ENCODE measurements at regions not wholly inside any gene's neighbourhood (a gene's known extent, or its start where the extent isn't known, plus 50 kb on each side); places are given as distances from the start of the nearest gene placed in this dataset.

- Histone ChIP-seq H3K9me3 (peaks cover 11% of the 10 kb centered on the region), H3K4me1 (no peaks in the 10 kb centered on the region), H3K36me3 (ENCODE audit: insufficient read depth in 1 of 2, low read depth in 1 of 2) (no peaks in the 10 kb centered on the region), H3K27ac (no peak overlapping the region), H3K4me3 (no peak overlapping the region), H3K27me3 (ENCODE audit: insufficient read depth in 3 of 3, low read length in 2 of 3) (no peaks in the 10 kb centered on the region)
- intact Hi-C loops (cut with DNase I) = no loop called here
- ATAC-seq (no peak), DNase-seq (no peak)
- 89 to 91% (median 89%) methylated on average over 2 of the region's 2 CpGs for WGBS, 3 donors
- TF ChIP-seq CTCF (IDR thresholded peaks at IDR 0.05) = no peak
Measured at GRCh38 chr1:87935130-87935529, 606.5 kb downstream of the LMO4 start.

GRCh38 chr1:87937831-87938395 lies 609.2 kb downstream of the LMO4 start:
- 64 to 76% (median 65%) methylated on average over 3 of the region's 3 CpGs for WGBS, 3 donors
- intact Hi-C loops (cut with DNase I) = no loop called here
- no peaks in the 10 kb centered on the region for H3K27me3 ChIP-seq (ENCODE audit: insufficient read depth in 3 of 3, low read length in 2 of 3)
- no peak for ATAC-seq
- no peak overlapping the region for H3K4me3 ChIP-seq
- no peaks in the 10 kb centered on the region for H3K36me3 ChIP-seq (ENCODE audit: insufficient read depth in 1 of 2, low read depth in 1 of 2)
- no peaks in the 10 kb centered on the region for H3K9me3 ChIP-seq
- DNase-seq = no peak
- TF ChIP-seq CTCF (IDR thresholded peaks at IDR 0.05) = no peak
- no peak overlapping the region for H3K27ac ChIP-seq
- no peaks in the 10 kb centered on the region for H3K4me1 ChIP-seq

- no peak overlapping the region for H3K27ac ChIP-seq
- no peak overlapping the region for H3K4me3 ChIP-seq
- ATAC-seq (no peak), DNase-seq (no peak)
- WGBS, 3 donors = 77 to 94% (median 92%) methylated on average over 2 of the region's 2 CpGs
- TF ChIP-seq CTCF (IDR thresholded peaks at IDR 0.05) = no peak
- no peaks in the 10 kb centered on the region for H3K4me1 ChIP-seq
- H3K9me3 ChIP-seq = no peaks in the 10 kb centered on the region
- no peaks in the 10 kb centered on the region for H3K36me3 ChIP-seq (ENCODE audit: insufficient read depth in 1 of 2, low read depth in 1 of 2)
- no peaks in the 10 kb centered on the region for H3K27me3 ChIP-seq (ENCODE audit: insufficient read depth in 3 of 3, low read length in 2 of 3)
- intact Hi-C loops (cut with DNase I) = no loop called here
Measured at GRCh38 chr1:87938631-87939030, 610.0 kb downstream of the LMO4 start.

- 32 to 51% (median 40%) methylated on average over 2 of the region's 2 CpGs for WGBS, 3 donors
- H3K4me1 ChIP-seq = no peaks in the 10 kb centered on the region
- no peak for DNase-seq
- intact Hi-C loops (cut with DNase I) = no loop called here
- ATAC-seq = no peak
- no peaks in the 10 kb centered on the region for H3K9me3 ChIP-seq
- no peak overlapping the region for H3K27ac ChIP-seq
- no peak for TF ChIP-seq CTCF (IDR thresholded peaks at IDR 0.05)
- H3K4me3 ChIP-seq = no peak overlapping the region
- H3K27me3 ChIP-seq (ENCODE audit: insufficient read depth in 3 of 3, low read length in 2 of 3) = no peaks in the 10 kb centered on the region
- H3K36me3 ChIP-seq (ENCODE audit: insufficient read depth in 1 of 2, low read depth in 1 of 2) = no peaks in the 10 kb centered on the region
Measured at GRCh38 chr1:87939444-87939843, 610.8 kb downstream of the LMO4 start.

- Histone ChIP-seq H3K4me3 (no peak overlapping the region), H3K9me3 (no peaks in the 10 kb centered on the region), H3K27ac (no peak overlapping the region), H3K36me3 (ENCODE audit: insufficient read depth in 1 of 2, low read depth in 1 of 2) (no peaks in the 10 kb centered on the region), H3K27me3 (ENCODE audit: insufficient read depth in 3 of 3, low read length in 2 of 3) (no peaks in the 10 kb centered on the region), H3K4me1 (no peaks in the 10 kb centered on the region)
- intact Hi-C loops (cut with DNase I) = no loop called here
- WGBS, 3 donors = 87 to 89% (median 88%) methylated on average over 4 of the region's 4 CpGs
- no peak for DNase-seq
- ATAC-seq = no peak
- TF ChIP-seq CTCF (IDR thresholded peaks at IDR 0.05) = no peak
Measured at GRCh38 chr1:87940421-87940820, 611.7 kb downstream of the LMO4 start.
